H9 (cell line): ENCODE measurements at regions not wholly inside any gene's neighbourhood (a gene's known extent, or its start where the extent isn't known, plus 50 kb on each side); places are given as distances from the start of the nearest gene placed in this dataset.
A peak's percentile ranks its signal among the peaks of the same experiment; 100 is the strongest.

ENCODE experiments used
- DNase-seq: peaks from one replicate; pipeline ENCODE4 v3.0.0-alpha.2; 2017
- H2AFZ ChIP-seq: one replicate; pipeline ENCODE4 v1.6.1; 2013; ENCODE audit warnings: mild to moderate bottlenecking, low read length, control low read depth, moderate library complexity
- H2AK5ac ChIP-seq: 2 replicates; pipeline ENCODE4 v1.6.1; 2013; ENCODE audit warnings: low read length, control low read depth, mixed read lengths; ENCODE audit not compliant: insufficient read length
- H2BK120ac ChIP-seq: one replicate; pipeline ENCODE4 v1.6.1; 2013; ENCODE audit warnings: low read depth, mild to moderate bottlenecking, low read length, control low read depth, inconsistent platforms; ENCODE audit not compliant: poor library complexity, severe bottlenecking
- H2BK12ac ChIP-seq: 2 replicates; pipeline ENCODE4 v1.6.1; 2013; ENCODE audit warnings: low read length, control low read depth, mixed read lengths, low read depth; ENCODE audit not compliant: insufficient read length
- H2BK15ac ChIP-seq: 2 replicates; pipeline ENCODE4 v1.6.1; 2013; ENCODE audit warnings: low read depth, low read length, control low read depth
- H2BK20ac ChIP-seq: one replicate; pipeline ENCODE4 v1.6.1; 2013; ENCODE audit warnings: low read depth, mild to moderate bottlenecking, low read length, control low read depth, inconsistent platforms; ENCODE audit not compliant: poor library complexity, severe bottlenecking
- H2BK5ac ChIP-seq: 2 replicates; pipeline ENCODE4 v1.6.1; 2013; ENCODE audit warnings: low read length, control low read depth, mixed read lengths; ENCODE audit not compliant: insufficient read length
- H3K14ac ChIP-seq: 2 replicates; pipeline ENCODE4 v1.6.1; 2013; ENCODE audit warnings: low read length, control low read depth; ENCODE audit not compliant: insufficient read depth
- H3K18ac ChIP-seq: 2 replicates; pipeline ENCODE4 v1.6.1; 2013; ENCODE audit warnings: low read depth, mild to moderate bottlenecking, mixed read lengths, low read length, control low read depth; ENCODE audit not compliant: insufficient read length
- H3K23ac ChIP-seq: 2 replicates; pipeline ENCODE4 v1.6.1; 2013; ENCODE audit warnings: low read length, control low read depth, mixed read lengths, low read depth; ENCODE audit not compliant: insufficient read length
- H3K23me2 ChIP-seq: 2 replicates; pipeline ENCODE4 v1.6.1; 2013; ENCODE audit warnings: low read depth, mild to moderate bottlenecking, mixed read lengths, low read length, control low read depth; ENCODE audit not compliant: insufficient read length, poor library complexity, severe bottlenecking
- H3K27ac ChIP-seq: 2 replicates; pipeline ENCODE4 v1.5.1; 2013; ENCODE audit warnings: low read length, control low read depth, mixed read lengths, low read depth; ENCODE audit not compliant: insufficient read length
- H3K27me3 ChIP-seq: 2 replicates; pipeline ENCODE4 v1.6.1; 2013; ENCODE audit warnings: low read length, control low read depth, inconsistent platforms; ENCODE audit not compliant: insufficient read depth
- H3K4ac ChIP-seq: 2 replicates; pipeline ENCODE4 v1.6.1; 2013; ENCODE audit warnings: low read depth, mild to moderate bottlenecking, control low read depth, inconsistent platforms, low read length, moderate library complexity
- H3K4me1 ChIP-seq: 2 replicates; pipeline ENCODE4 v1.6.1; 2013; ENCODE audit warnings: low read length, control low read depth, inconsistent platforms; ENCODE audit not compliant: insufficient read depth
- H3K4me2 ChIP-seq: 2 replicates; pipeline ENCODE4 v1.6.1; 2013; ENCODE audit warnings: low read length, control low read depth, mixed read lengths; ENCODE audit not compliant: insufficient read length, insufficient read depth
- H3K56ac ChIP-seq: 2 replicates; pipeline ENCODE4 v1.6.1; 2013; ENCODE audit warnings: low read depth, mild to moderate bottlenecking, mixed read lengths, low read length, control low read depth; ENCODE audit not compliant: insufficient read length
- H3K79me1 ChIP-seq: 2 replicates; pipeline ENCODE4 v1.6.1; 2013; ENCODE audit warnings: low read depth, mild to moderate bottlenecking, moderate library complexity, low read length, control low read depth, inconsistent platforms; ENCODE audit not compliant: insufficient read depth, poor library complexity, severe bottlenecking
- H3K79me2 ChIP-seq: 2 replicates; pipeline ENCODE4 v1.6.1; 2013; ENCODE audit warnings: low read length, control low read depth, inconsistent platforms; ENCODE audit not compliant: insufficient read depth
- H3K9ac ChIP-seq: 2 replicates; pipeline ENCODE4 v1.6.1; 2013; ENCODE audit warnings: low read length, control low read depth, mixed read lengths; ENCODE audit not compliant: insufficient read length; ENCODE audit errors: extremely low read depth
- H3K9me3 ChIP-seq: one replicate; pipeline ENCODE4 v1.6.1; 2013; ENCODE audit warnings: low read depth, low read length, inconsistent platforms; ENCODE audit not compliant: control insufficient read depth
- H3T11ph ChIP-seq: one replicate; pipeline ENCODE4 v1.6.1; 2013; ENCODE audit warnings: mild to moderate bottlenecking, low read length, control low read depth, inconsistent platforms
- H4K20me1 ChIP-seq: one replicate; pipeline ENCODE4 v1.6.1; 2013; ENCODE audit not compliant: control insufficient read depth, insufficient read length, insufficient read depth
- H4K5ac ChIP-seq: 2 replicates; pipeline ENCODE4 v1.6.1; 2013; ENCODE audit warnings: low read depth, mild to moderate bottlenecking, mixed read lengths, low read length, control low read depth; ENCODE audit not compliant: insufficient read length
- H4K8ac ChIP-seq: replicated peaks from 2 replicates; pipeline ENCODE4 v1.6.1; 2013; ENCODE audit warnings: low read length, control low read depth, mixed read lengths, low read depth; ENCODE audit not compliant: insufficient read length
- H4K91ac ChIP-seq: 2 replicates; pipeline ENCODE4 v1.6.1; 2013; ENCODE audit warnings: low read depth, mild to moderate bottlenecking, moderate library complexity, mixed read lengths, low read length, control low read depth; ENCODE audit not compliant: insufficient read length
- H3K27ac Mint-ChIP-seq, 3 experiments: 2 replicates in 2 of 3; 3 replicates in 1 of 3; pipeline ENCODE4 v1.8.0; 2020 to 2021; ENCODE audit warnings: mixed read lengths in 3 of 3, mild to moderate bottlenecking in 1 of 3, moderate library complexity in 1 of 3
- H3K27me3 Mint-ChIP-seq: 2 replicates; pipeline ENCODE4 v1.8.0; 2021; ENCODE audit warnings: low read depth, mild to moderate bottlenecking, moderate library complexity, mixed read lengths
- H3K36me3 Mint-ChIP-seq, 3 experiments: 2 replicates in 2 of 3; 3 replicates in 1 of 3; pipeline ENCODE4 v1.8.0; 2020 to 2021; ENCODE audit warnings: low read depth in 3 of 3, mixed read lengths in 3 of 3; ENCODE audit not compliant: insufficient read depth in 1 of 3
- H3K4me1 Mint-ChIP-seq, 2 experiments: 2 replicates each; pipeline ENCODE4 v1.8.0; 2020; ENCODE audit warnings: mixed read lengths in 2 of 2
- H3K4me3 Mint-ChIP-seq, 2 experiments: 2 replicates in 1 of 2; 3 replicates in 1 of 2; pipeline ENCODE4 v1.8.0; 2020 to 2021; ENCODE audit warnings: mild to moderate bottlenecking in 2 of 2, mixed read lengths in 2 of 2, moderate library complexity in 1 of 2
- H3K9me3 Mint-ChIP-seq, 2 experiments: 2 replicates in 1 of 2; 3 replicates in 1 of 2; pipeline ENCODE4 v1.8.0; 2020; ENCODE audit warnings: mild to moderate bottlenecking in 2 of 2, mixed read lengths in 2 of 2, moderate library complexity in 1 of 2
- CTCF ChIP-seq: fragments of 200-600 bp; sonication (generic); conservative IDR thresholded peaks from 3 replicates; pipeline ENCODE4 v1.8.0; 2021; ENCODE audit warnings: antibody characterized with exemption, mild to moderate bottlenecking
- WGBS: extraction: QIAGEN DNeasy Blood & Tissue Kit; methylation state at CpG from one replicate; pipeline ENCODE4 v1.1.7; 2013; ENCODE audit warnings: missing lambda C conversion rate, low lambda C conversion rate, mixed read lengths; ENCODE audit not compliant: insufficient read length; ENCODE audit errors: extremely low coverage; 5-methylcytosine and 5-hydroxymethylcytosine counted together

- no peak overlapping the region for H2AFZ ChIP-seq
These were observed 194.0 kb downstream of the KLHL28 start for GRCh38 chr14:44767646-44768173.

More at GRCh38 chr14:44767646-44768173, 194.0 kb downstream of the KLHL28 start:
- Histone ChIP-seq H4K91ac (no peak overlapping the region), H2BK5ac (no peak overlapping the region), H2BK12ac (no peak overlapping the region), H4K8ac (no peak overlapping the region), H3K9me3 (no peaks in the 10 kb centered on the region), H2BK120ac (no peak overlapping the region), H3K23ac (no peak overlapping the region), H3K79me2 (no peaks in the 10 kb centered on the region), H2BK20ac (no peak overlapping the region), H3K4me1 (no peaks in the 10 kb centered on the region), H3K9ac (no peak overlapping the region), H3K27ac (no peak overlapping the region), H3K27me3 (no peaks in the 10 kb centered on the region), H3K4me2 (no peak overlapping the region), H4K5ac (no peak overlapping the region), H3K18ac (no peak overlapping the region), H2BK15ac (no peak overlapping the region), H3K14ac (no peak overlapping the region), H3K4ac (no peak overlapping the region), H3T11ph (no peak overlapping the region), H3K23me2 (no peaks in the 10 kb centered on the region), H3K56ac (no peak overlapping the region), H3K79me1 (no peaks in the 10 kb centered on the region), H2AK5ac (no peak overlapping the region), H4K20me1 (no peaks in the 10 kb centered on the region)
- peaks cover 5 to 10% of the 10 kb centered on the region in 2 experiments for H3K4me1 Mint-ChIP-seq
- no peaks in the 10 kb centered on the region for H3K9me3 Mint-ChIP-seq
- TF ChIP-seq CTCF, result no peak
- no peak overlapping the region for H3K4me3 Mint-ChIP-seq
- H3K27me3 Mint-ChIP-seq, result no peaks in the 10 kb centered on the region
- H3K27ac Mint-ChIP-seq, result peak overlapping the region in 1 of 3 experiments; percentile 71; a peak in 1 of 7 replicates
- H3K36me3 Mint-ChIP-seq, result no peaks in the 10 kb centered on the region
- no peak for DNase-seq
- no CpG with 5 or more reads among the region's 5 CpGs for WGBS
